HG03469 (cell line): ENCODE measurements at regions not wholly inside any gene's neighbourhood (a gene's known extent, or its start where the extent isn't known, plus 50 kb on each side); places are given as distances from the start of the nearest gene placed in this dataset.

Experiments
- ATAC-seq: cut with Tn5 transposase; IDR thresholded peaks from one replicate; pipeline ENCODE4 v1.9.1; 2021; ENCODE audit warnings: mild to moderate bottlenecking, moderate library complexity, moderate number of reproducible peaks; ENCODE audit not compliant: unreplicated experiment

DNA sequence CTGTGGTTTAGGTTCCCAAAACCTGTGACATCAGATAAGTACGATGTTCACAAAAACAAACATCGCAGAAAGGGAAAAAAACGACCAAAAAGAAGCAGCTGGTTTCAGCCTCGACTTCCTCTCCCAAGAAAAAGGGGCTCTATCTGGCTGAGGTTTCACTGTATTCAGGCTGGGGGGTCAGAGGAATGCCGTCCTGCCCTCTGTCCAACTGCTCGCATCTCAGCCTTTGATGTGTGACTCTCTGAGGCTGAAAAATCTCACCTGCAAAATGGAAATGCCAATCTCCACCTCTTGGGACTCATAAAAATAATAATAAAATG lies 123.6 kb upstream of the PTPN1 start:
- no peak for ATAC-seq

GRCh38 chr20:50387218-50387995 lies 122.8 kb upstream of the PTPN1 start:
- ATAC-seq: no peak

DNA sequence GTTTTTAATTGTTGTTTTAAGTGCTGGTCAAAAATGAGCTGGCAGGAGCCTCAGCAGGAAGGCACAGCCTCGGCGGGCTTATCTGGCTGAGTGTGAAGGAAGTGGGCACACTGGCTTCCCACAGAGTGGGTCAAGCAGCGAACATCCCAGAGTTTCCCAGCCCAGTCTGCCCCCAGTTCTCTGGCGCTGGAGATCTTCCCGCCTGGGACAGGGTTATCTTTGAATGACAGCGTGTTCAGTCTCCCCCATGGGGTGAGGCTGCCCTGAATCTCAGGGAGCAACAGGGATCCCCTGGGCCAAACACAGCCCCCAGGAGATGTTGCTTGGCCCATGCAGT lies 122.2 kb upstream of the PTPN1 start:
- ATAC-seq: no peak

DNA sequence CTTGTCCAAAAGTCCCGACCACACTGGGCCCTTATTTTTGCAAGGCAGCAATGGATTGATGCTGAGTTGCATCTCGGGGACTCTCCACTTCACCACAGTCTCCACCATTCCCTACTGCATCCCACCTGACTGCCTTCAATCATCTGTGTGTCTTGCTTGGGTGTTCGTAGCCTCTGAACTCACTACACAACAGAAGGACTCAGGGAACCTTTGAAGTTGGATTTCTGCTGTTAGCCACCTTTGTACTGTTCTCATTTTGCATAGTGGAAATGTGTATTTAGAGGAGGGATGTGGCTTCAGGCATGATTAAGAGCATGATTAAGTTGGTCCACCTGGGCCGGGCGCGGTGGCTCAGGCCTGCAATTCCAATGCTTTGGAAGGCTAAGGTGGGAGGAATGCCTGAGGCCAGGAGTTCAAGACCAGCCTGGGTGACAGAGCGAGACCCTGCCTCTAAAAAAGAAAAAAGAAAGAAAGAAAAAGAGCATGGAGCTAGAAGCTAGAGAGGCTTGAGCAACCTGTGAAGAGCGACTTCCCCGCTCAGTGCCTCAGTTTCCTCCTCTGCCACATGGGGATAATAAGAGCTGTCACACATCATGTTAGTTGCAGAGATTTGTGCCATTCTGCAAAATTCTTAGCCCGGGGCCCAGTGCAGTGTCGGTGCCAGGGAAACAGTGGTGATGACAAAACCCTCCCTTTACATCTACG lies 121.3 kb upstream of the PTPN1 start:
- no peak for ATAC-seq

DNA sequence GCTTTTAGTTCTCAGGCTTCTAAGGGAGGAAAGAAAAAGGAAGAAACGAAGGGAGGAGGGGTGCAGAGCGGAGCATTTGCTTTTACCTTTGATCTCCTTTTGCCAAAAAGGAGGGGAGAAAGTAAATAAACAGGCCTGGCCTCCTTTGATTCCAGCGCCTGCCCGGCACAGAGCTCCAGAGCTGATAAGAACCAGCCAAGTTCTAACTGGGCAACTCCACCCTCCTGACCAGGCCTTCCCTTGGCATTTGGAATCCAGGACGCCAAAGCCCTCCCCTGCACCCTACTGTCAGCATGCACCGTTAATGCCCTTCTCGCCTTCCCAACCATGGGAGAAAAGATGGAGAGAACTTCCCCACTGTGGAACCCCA lies 120.8 kb upstream of the PTPN1 start:
- no peak for ATAC-seq

- ATAC-seq: no peak
Observed at GRCh38 chr20:50389808-50390684, 120.1 kb upstream of the PTPN1 start.

DNA sequence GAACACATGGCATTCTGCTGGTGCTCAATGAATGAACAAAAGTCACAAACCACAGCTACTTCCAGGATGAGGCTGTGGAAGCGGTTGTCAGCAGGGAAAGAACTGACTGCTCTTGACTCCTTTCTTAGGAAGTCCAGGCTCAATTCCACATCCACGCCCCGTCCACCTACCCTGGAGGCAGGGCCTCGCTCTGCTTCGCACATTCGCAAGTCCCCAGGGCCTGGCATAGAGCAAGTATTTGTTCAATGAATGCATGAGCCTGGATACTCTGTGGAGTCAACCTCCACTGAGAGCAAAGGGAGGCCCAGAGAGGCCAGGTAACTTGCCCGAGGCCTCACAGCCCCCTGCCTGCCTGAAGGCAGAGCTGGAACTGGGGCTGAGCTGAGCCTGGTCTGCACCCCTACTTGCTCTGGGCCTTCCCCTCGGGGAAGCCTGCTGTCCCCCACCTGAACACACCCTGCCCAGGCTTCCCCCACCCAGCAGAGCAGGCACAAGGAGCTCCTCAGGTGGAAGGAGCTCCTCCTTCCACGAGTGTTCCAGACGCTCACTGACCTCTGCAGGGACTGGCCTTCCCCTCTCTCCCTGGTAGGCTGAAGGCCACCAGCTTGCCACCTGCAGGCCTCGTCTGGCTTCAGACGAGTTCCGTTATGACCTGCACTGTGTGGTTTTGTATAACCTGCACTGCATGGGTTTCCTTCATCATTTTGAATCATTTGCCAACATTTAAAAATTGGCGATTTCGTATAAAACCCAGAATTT lies 119.3 kb upstream of the PTPN1 start:
- ATAC-seq: no peak

- no peak for ATAC-seq
Observed at GRCh38 chr20:50391444-50392137, 118.6 kb upstream of the PTPN1 start.

- ATAC-seq: no peak
Observed at GRCh38 chr20:50392138-50392866, 117.9 kb upstream of the PTPN1 start.

- ATAC-seq: no peak
Observed at GRCh38 chr20:50393242-50393641, 116.9 kb upstream of the PTPN1 start.

DNA sequence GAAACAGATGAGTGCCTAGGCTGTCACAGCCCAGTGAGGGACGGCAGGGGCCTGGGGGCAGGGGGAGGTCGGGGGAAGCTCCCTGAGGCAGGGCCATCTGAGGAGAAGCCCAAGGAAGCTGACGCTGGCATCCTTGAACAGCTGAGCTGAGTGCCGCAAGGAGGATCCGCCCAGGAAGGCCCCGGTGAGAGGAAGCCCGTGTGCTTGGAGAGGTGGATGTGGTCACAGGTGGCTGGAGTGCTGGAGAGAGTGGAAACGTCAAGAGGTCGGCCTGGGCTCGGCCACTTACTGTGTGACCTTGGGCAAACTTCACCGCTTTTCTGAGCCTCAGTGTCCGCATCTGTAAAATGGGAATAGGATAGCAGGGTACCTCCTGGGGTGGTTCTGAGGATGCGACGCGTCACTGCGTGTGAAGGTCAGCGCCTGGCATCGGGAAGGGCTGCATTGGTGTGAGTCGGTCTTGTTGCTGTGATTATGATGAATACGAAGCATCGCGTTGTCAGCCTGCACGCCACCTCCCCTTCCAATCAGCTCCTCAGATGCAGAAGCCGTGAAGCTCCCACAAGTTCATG lies 116.1 kb upstream of the PTPN1 start:
- ATAC-seq: no peak

DNA sequence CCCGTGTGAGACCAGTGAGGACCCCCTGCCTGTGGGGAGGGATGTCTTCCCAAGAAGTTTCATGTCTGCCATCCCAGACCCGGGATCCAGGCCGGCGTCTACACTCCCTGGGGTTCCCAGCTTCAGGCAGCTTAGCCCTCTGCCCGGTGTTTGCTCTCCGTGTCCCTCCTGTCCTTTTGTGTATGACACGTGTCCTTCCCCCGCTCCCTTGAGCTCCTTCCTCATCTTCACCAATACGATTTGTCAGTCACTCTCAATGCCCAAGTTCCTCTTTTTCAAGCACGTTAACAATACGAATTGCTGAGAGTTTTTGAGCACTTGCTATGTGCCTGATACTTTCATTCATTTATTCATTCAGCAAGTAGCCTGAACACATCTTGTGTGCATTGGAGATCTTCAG lies 115.6 kb upstream of the PTPN1 start:
- ATAC-seq: no peak

GRCh38 chr20:50395251-50395729 lies 114.9 kb upstream of the PTPN1 start:
- no peak for ATAC-seq

DNA sequence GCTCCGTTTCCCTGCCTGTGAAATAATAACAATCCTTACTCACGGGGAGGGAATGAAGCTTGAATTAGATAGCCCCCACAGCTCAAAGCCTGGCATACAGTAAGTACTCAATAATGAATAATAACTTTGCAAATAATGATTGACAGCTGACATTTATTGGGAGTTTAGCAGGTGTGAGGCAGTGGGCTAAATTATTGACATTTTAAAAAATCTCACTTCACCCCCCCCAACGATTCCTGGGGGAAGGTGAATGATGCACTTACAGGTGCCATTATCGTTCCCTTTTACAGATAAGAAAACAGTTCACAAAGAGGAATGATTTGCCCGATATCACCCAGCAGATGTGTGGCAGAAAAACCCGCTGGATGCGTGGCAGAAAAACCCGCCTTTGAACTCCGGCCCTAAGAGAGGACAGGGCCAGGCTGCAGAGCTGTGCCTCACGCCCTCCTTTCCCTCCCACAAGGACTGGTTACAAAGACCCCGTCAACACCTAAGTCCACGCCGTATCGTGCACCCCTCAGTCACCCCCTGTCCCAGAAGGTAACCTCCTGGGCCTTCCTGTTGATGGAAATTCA lies 114.2 kb upstream of the PTPN1 start:
- ATAC-seq: no peak

DNA sequence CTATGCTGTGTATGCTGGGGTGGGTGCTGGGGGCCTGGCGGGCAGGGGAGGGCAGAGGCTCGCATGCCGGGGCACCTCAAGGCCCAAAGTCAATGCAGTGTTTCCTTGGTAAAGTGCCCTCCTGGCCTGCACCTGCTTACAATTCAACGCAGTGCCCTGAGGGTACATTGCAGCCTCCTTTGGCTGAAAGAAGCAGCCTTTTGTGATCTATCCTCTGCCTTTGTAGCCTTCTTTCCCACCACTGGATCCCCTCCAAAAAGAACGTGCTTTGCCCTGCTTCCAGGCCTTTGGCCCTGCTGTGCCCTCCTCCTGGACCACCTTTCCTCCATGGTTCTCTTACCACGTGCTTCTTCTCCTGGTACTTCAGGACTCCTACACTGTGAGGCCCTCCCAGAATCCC lies 113.6 kb upstream of the PTPN1 start:
- ATAC-seq: no peak

DNA sequence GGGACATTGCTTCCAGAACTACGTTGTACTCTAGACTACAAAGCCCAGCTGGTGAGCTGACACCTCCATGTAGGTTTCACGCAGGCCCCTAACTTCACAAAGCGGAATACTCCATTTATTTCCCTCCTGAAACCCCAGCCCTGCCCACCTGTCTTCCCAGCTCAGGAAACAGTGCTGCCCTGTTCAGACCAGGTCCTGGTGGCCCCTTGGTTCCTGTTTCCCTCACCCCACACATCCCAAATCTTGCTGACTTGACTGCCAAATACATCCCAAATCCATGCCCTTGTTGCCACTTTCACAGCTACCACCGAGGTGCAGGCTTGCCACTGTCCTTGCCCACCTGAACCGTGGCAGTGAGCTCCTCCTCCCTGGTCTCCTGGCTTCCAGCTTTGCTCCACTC lies 113.1 kb upstream of the PTPN1 start:
- no peak for ATAC-seq

GRCh38 chr20:50398064-50398463 lies 112.1 kb upstream of the PTPN1 start:
- no peak for ATAC-seq

DNA sequence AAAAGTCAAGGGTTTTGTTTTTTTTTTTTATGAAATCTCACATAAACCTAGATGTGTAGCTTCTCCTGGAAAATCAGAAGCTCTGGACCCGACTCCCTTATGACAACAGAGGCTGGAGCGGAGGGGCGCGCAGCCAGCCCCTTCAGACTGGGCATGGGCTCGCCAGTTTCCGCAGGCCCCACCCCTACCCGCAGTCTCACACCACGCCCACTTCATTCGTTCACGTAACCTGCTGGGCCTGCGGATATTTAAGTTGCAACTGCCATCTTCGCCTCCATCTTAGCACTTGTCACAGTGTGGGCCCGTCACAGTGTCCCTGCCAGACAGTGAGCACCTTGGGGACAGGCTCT lies 111.7 kb upstream of the PTPN1 start:
- ATAC-seq: no peak
